Neural cell (in vitro differentiated cells): ENCODE measurements at regions not wholly inside any gene's neighbourhood (a gene's known extent, or its start where the extent isn't known, plus 50 kb on each side); places are given as distances from the start of the nearest gene placed in this dataset.

Source experiments
- H2AFZ ChIP-seq: fragments of 200-600, 300-800 bp; sonication (generic), shearing (Covaris generic); 2 replicates; pipeline ENCODE4 v1.6.0; 2014; ENCODE audit warnings: low read depth, mild to moderate bottlenecking, antibody characterized with exemption, low read length, moderate library complexity
- H3F3A ChIP-seq: fragments of 200-600 bp; shearing (Covaris generic); 2 replicates; pipeline ENCODE4 v1.6.1; 2016; ENCODE audit warnings: mild to moderate bottlenecking, moderate library complexity, mixed read lengths, antibody characterized with exemption, low read length; ENCODE audit not compliant: insufficient read depth, poor library complexity, severe bottlenecking
- H3K27ac ChIP-seq: fragments of 200-600, 300-800 bp; sonication (generic), shearing (Covaris generic); 2 replicates; pipeline ENCODE4 v1.5.1; 2014; ENCODE audit warnings: mild to moderate bottlenecking, low read length, moderate library complexity
- H3K27me3 ChIP-seq: fragments of 300-800, 200-600 bp; sonication (generic), shearing (Covaris generic); 2 replicates; pipeline ENCODE4 v1.6.0; 2014; ENCODE audit warnings: mild to moderate bottlenecking, low read depth, low read length, moderate library complexity; ENCODE audit not compliant: insufficient read depth
- H3K36me3 ChIP-seq: fragments of 300-800, 200-600 bp; sonication (generic), shearing (Covaris generic); 2 replicates; pipeline ENCODE4 v1.5.1; 2014; ENCODE audit warnings: mild to moderate bottlenecking, antibody characterized with exemption, low read length, moderate library complexity; ENCODE audit not compliant: insufficient read depth
- H3K4me2 ChIP-seq: fragments of 300-800, 200-600 bp; sonication (generic), shearing (Covaris generic); 2 replicates; pipeline ENCODE4 v1.6.0; 2014; ENCODE audit warnings: mild to moderate bottlenecking, low read length
- H3K4me3 ChIP-seq: fragments of 300-800, 200-600 bp; sonication (generic), shearing (Covaris generic); 2 replicates; pipeline ENCODE4 v1.5.1; 2014; ENCODE audit warnings: mild to moderate bottlenecking, low read length, moderate library complexity
- H3K79me2 ChIP-seq: fragments of 200-600 bp; shearing (Covaris generic); replicated peaks from 2 replicates; pipeline ENCODE4 v1.6.0; 2014; ENCODE audit warnings: mild to moderate bottlenecking, low read length, moderate library complexity; ENCODE audit not compliant: insufficient read depth
- H3K9ac ChIP-seq: fragments of 300-800, 200-600 bp; sonication (generic), shearing (Covaris generic); 2 replicates; pipeline ENCODE4 v1.6.1; 2016; ENCODE audit warnings: mild to moderate bottlenecking, low read length, mixed read lengths
- H3K9me2 ChIP-seq: fragments of 200-600 bp; shearing (Covaris generic); 2 replicates; pipeline ENCODE4 v1.6.1; 2016; ENCODE audit warnings: mild to moderate bottlenecking, low read length, mixed read lengths; ENCODE audit not compliant: insufficient read depth
- H3K9me3 ChIP-seq: fragments of 200-600, 300-800 bp; sonication (generic), shearing (Covaris generic); 2 replicates; pipeline ENCODE4 v1.6.1; 2016; ENCODE audit warnings: mild to moderate bottlenecking, mixed run types, low read length, moderate library complexity, mixed read lengths
- H4K20me1 ChIP-seq: fragments of 200-600 bp; shearing (Covaris generic); 2 replicates; pipeline ENCODE4 v1.6.1; 2016; ENCODE audit warnings: mild to moderate bottlenecking, mixed run types; ENCODE audit not compliant: insufficient read depth
- CTCF ChIP-seq: fragments of 450-650 bp; IDR thresholded peaks from 2 replicates; pipeline ENCODE4 v1.5.1; 2014; ENCODE audit warnings: antibody characterized with exemption, mild to moderate bottlenecking, moderate library complexity; ENCODE audit not compliant: poor library complexity, severe bottlenecking
- EP300 ChIP-seq: fragments of 450-650 bp; conservative IDR thresholded peaks from 2 replicates; pipeline ENCODE4 v1.6.1; 2014; ENCODE audit warnings: antibody characterized with exemption, mild to moderate bottlenecking, moderate library complexity; ENCODE audit not compliant: poor library complexity, severe bottlenecking
- EZH2 ChIP-seq: fragments of 200-600, 300-800 bp; shearing (Covaris generic), sonication (generic); IDR thresholded peaks from 2 replicates; pipeline ENCODE4 v1.6.1; 2014; ENCODE audit warnings: antibody characterized with exemption, low read length, borderline replicate concordance, mild to moderate bottlenecking; ENCODE audit not compliant: insufficient read depth, poor library complexity, severe bottlenecking
- MXI1 ChIP-seq: fragments of 450-650 bp; conservative IDR thresholded peaks from 2 replicates; pipeline ENCODE4 v1.6.1; 2014; ENCODE audit warnings: antibody characterized with exemption, mild to moderate bottlenecking; ENCODE audit not compliant: poor library complexity, severe bottlenecking
- POLR2AphosphoS5 ChIP-seq: IDR thresholded peaks from 2 replicates; pipeline ENCODE4 v1.6.1; 2012
- RAD21 ChIP-seq: fragments of 450-650 bp; conservative IDR thresholded peaks from 2 replicates; pipeline ENCODE4 v1.6.1; 2014; ENCODE audit warnings: antibody characterized with exemption, mild to moderate bottlenecking, moderate library complexity
- REST ChIP-seq: IDR thresholded peaks from 2 replicates; pipeline ENCODE4 v1.6.1; 2012; ENCODE audit warnings: borderline replicate concordance
- SMC3 ChIP-seq: fragments of 450-650 bp; conservative IDR thresholded peaks from 2 replicates; pipeline ENCODE4 v1.6.1; 2014; ENCODE audit warnings: antibody characterized with exemption, mild to moderate bottlenecking, moderate library complexity; ENCODE audit not compliant: poor library complexity
- TAF1 ChIP-seq: IDR thresholded peaks from 2 replicates; pipeline ENCODE4 v1.6.1; 2012; ENCODE audit warnings: low read depth

GRCh38 chrX:95884186-95884585, 800.5 kb upstream of the DIAPH2 start:
- H3K9me3 ChIP-seq, result no peaks in the 10 kb centered on the region
- no peak overlapping the region for H3K4me3 ChIP-seq
- H3K27me3 ChIP-seq, result no peaks in the 10 kb centered on the region
- H3K79me2 ChIP-seq, result no peaks in the 10 kb centered on the region
- no peaks in the 10 kb centered on the region for H4K20me1 ChIP-seq
- no peaks in the 10 kb centered on the region for H3K9me2 ChIP-seq
- no peak for TF ChIP-seq CTCF
- TF ChIP-seq REST, result no peak
- no peak for TF ChIP-seq RAD21
- no peak for TF ChIP-seq MXI1
- no peak for TF ChIP-seq SMC3
- H3K27ac ChIP-seq, result no peak overlapping the region
- no peak overlapping the region for H3K4me2 ChIP-seq
- H3K9ac ChIP-seq, result no peak overlapping the region
- H2AFZ ChIP-seq, result no peak overlapping the region
- H3K36me3 ChIP-seq, result no peaks in the 10 kb centered on the region
- H3F3A ChIP-seq, result no peaks in the 10 kb centered on the region

- Histone ChIP-seq H3K9me3 (no peaks in the 10 kb centered on the region), H3F3A (no peaks in the 10 kb centered on the region), H3K9me2 (no peaks in the 10 kb centered on the region), H3K9ac (no peak overlapping the region), H4K20me1 (no peaks in the 10 kb centered on the region), H3K4me2 (no peak overlapping the region), H3K27ac (no peak overlapping the region), H3K4me3 (no peak overlapping the region), H2AFZ (no peak overlapping the region), H3K36me3 (no peaks in the 10 kb centered on the region), H3K79me2 (no peaks in the 10 kb centered on the region), H3K27me3 (no peaks in the 10 kb centered on the region)
- TF ChIP-seq SMC3 (no peak), POLR2AphosphoS5 (no peak), EZH2 (no peak), REST (no peak), TAF1 (no peak), CTCF (no peak), RAD21 (no peak), EP300 (no peak), MXI1 (no peak)
Measured at GRCh38 chrX:95885074-95885473, 799.6 kb upstream of the DIAPH2 start.
